Upper lobe of right lung (tissue), 1 donor: ENCODE measurements at regions not wholly inside any gene's neighbourhood (a gene's known extent, or its start where the extent isn't known, plus 50 kb on each side); places are given as distances from the start of the nearest gene placed in this dataset.

ENCODE experiments used
- ATAC-seq: fragments of 200-7000 bp; cut with Tn5 transposase; one replicate; pipeline ENCODE4 v1.9.1; 2020; ENCODE audit warnings: mild to moderate bottlenecking, moderate library complexity
- DNase-seq: peaks from one replicate; pipeline ENCODE4 v3.0.0-alpha.2; 2020
- H3K27ac ChIP-seq: fragments of 200-600 bp; one replicate; pipeline ENCODE4 v1.8.0; 2022
- H3K27me3 ChIP-seq: fragments of 200-600 bp; one replicate; pipeline ENCODE4 v1.8.0; 2022; ENCODE audit warnings: mild to moderate bottlenecking
- H3K36me3 ChIP-seq: fragments of 200-600 bp; one replicate; pipeline ENCODE4 v1.8.0; 2022
- H3K4me1 ChIP-seq: fragments of 200-600 bp; one replicate; pipeline ENCODE4 v1.8.0; 2022
- H3K4me3 ChIP-seq: fragments of 200-600 bp; one replicate; pipeline ENCODE4 v1.8.0; 2022; ENCODE audit warnings: mild to moderate bottlenecking
- H3K9me3 ChIP-seq: fragments of 200-600 bp; one replicate; pipeline ENCODE4 v1.8.0; 2022
- CTCF ChIP-seq: fragments of 200-600 bp; IDR thresholded peaks from one replicate; pipeline ENCODE4 v1.8.0; 2022; ENCODE audit warnings: antibody characterized with exemption
- intact Hi-C: fragments of 100-400 bp; cut with DNase I; formaldehyde crosslinking; loops from one replicate; pipeline ENCODE4 v1.11.0; 2022
- donor health status: DM: no; HTN: yes; CAD: no; lungs with severe emphysema.

GRCh38 chr14:58828298-58828697 lies 190.5 kb downstream of the DACT1 start:
- no peak for TF ChIP-seq CTCF
- H3K9me3 ChIP-seq, result no peaks in the 10 kb centered on the region
- H3K27ac ChIP-seq, result no peak overlapping the region
- no peaks in the 10 kb centered on the region for H3K36me3 ChIP-seq
- peaks cover 6% of the 10 kb centered on the region for H3K4me1 ChIP-seq
- ATAC-seq (no peak), DNase-seq (no peak)
- H3K27me3 ChIP-seq, result no peaks in the 10 kb centered on the region
- intact Hi-C loops, result no loop called here
- H3K4me3 ChIP-seq, result no peak overlapping the region

DNA sequence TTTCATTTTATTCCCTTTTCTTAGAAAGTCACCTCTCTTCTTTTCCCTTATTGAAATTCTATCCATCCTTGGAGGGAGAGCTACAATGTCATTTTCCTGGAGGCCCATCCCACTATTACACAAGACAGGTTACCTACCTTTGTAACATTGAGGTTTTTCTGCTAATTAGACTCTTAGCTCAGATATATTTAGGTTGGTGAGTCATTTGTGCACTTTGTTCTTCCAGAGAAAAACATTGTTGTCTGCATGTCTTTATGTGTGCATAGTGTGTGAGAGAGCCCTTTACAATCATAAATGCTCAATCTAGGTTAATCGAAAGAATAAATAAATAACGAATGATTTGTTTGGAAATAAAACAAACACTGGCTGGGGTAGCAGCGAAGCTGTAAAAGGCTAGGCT lies 191.8 kb downstream of the DACT1 start:
- Histone ChIP-seq H3K9me3 (no peaks in the 10 kb centered on the region), H3K4me3 (no peak overlapping the region), H3K4me1 (peaks cover 6% of the 10 kb centered on the region), H3K36me3 (no peaks in the 10 kb centered on the region), H3K27me3 (no peaks in the 10 kb centered on the region), H3K27ac (no peak overlapping the region)
- DNase-seq (no peak), ATAC-seq (no peak)
- TF ChIP-seq CTCF, result no peak
- intact Hi-C loops, result no loop called here

- intact Hi-C loops, result no loop called here
- no peaks in the 10 kb centered on the region for H3K36me3 ChIP-seq
- ATAC-seq, result no peak
- no peak for DNase-seq
- TF ChIP-seq CTCF, result no peak
- H3K27me3 ChIP-seq, result no peaks in the 10 kb centered on the region
- peaks cover 6% of the 10 kb centered on the region for H3K4me1 ChIP-seq
- no peak overlapping the region for H3K4me3 ChIP-seq
- H3K27ac ChIP-seq, result no peak overlapping the region
- no peaks in the 10 kb centered on the region for H3K9me3 ChIP-seq
These were observed 192.4 kb downstream of the DACT1 start for GRCh38 chr14:58830121-58830520.

GRCh38 chr14:58832095-58832521 lies 194.3 kb downstream of the DACT1 start:
- Histone ChIP-seq H3K9me3 (no peaks in the 10 kb centered on the region), H3K27me3 (no peaks in the 10 kb centered on the region), H3K4me3 (no peak overlapping the region), H3K36me3 (no peaks in the 10 kb centered on the region), H3K4me1 (peaks cover 6% of the 10 kb centered on the region), H3K27ac (no peak overlapping the region)
- no peak for TF ChIP-seq CTCF
- intact Hi-C loops, result no loop called here
- ATAC-seq (no peak), DNase-seq (no peak)

GRCh38 chr14:58833634-58834378 lies 196.0 kb downstream of the DACT1 start:
- Histone ChIP-seq H3K36me3 (no peaks in the 10 kb centered on the region), H3K4me1 (peaks cover 6% of the 10 kb centered on the region), H3K27me3 (no peaks in the 10 kb centered on the region), H3K4me3 (no peak overlapping the region), H3K27ac (no peak overlapping the region), H3K9me3 (no peaks in the 10 kb centered on the region)
- intact Hi-C loops, result no loop called here
- ATAC-seq (no peak), DNase-seq (peak; percentile 60)
- no peak for TF ChIP-seq CTCF
